ENCODE measurements at regions not wholly inside any gene's neighbourhood (a gene's known extent, or its start where the extent isn't known, plus 50 kb on each side); places are given as distances from the start of the nearest gene placed in this dataset.

- no peak for TF ChIP-seq ZFP30 (CRISPR knock-in tag; IDR thresholded peaks at IDR 0.05)
- no peak for TF ChIP-seq ZNF565 (CRISPR knock-in tag; conservative IDR thresholded peaks at IDR 0.05; ENCODE audit: low read depth)
- TF ChIP-seq ZNF70 (CRISPR knock-in tag; IDR thresholded peaks at IDR 0.05), result no peak
- TF ChIP-seq RARB (CRISPR knock-in tag; IDR thresholded peaks at IDR 0.05), result no peak
- no peak for TF ChIP-seq CSDC2 (CRISPR knock-in tag; IDR thresholded peaks at IDR 0.05)
- no peak for TF ChIP-seq ISL1 (CRISPR knock-in tag; IDR thresholded peaks at IDR 0.05)
- no peak for TF ChIP-seq OSR1 (CRISPR knock-in tag; IDR thresholded peaks at IDR 0.05)
- TF ChIP-seq, protein P1, sequence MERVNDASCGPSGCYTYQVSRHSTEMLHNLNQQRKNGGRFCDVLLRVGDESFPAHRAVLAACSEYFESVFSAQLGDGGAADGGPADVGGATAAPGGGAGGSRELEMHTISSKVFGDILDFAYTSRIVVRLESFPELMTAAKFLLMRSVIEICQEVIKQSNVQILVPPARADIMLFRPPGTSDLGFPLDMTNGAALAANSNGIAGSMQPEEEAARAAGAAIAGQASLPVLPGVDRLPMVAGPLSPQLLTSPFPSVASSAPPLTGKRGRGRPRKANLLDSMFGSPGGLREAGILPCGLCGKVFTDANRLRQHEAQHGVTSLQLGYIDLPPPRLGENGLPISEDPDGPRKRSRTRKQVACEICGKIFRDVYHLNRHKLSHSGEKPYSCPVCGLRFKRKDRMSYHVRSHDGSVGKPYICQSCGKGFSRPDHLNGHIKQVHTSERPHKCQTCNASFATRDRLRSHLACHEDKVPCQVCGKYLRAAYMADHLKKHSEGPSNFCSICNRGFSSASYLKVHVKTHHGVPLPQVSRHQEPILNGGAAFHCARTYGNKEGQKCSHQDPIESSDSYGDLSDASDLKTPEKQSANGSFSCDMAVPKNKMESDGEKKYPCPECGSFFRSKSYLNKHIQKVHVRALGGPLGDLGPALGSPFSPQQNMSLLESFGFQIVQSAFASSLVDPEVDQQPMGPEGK (CRISPR knock-in tag; IDR thresholded peaks at IDR 0.05; ENCODE audit: borderline replicate concordance), result no peak
- no peak for TF ChIP-seq ZFP3 (CRISPR knock-in tag; IDR thresholded peaks at IDR 0.05)
- TF ChIP-seq TOX (CRISPR knock-in tag; IDR thresholded peaks at IDR 0.05; ENCODE audit: borderline replicate concordance), result no peak
- ATAC-seq, result no peak
Measured at GRCh38 chr4:145351922-145352321, 129.7 kb upstream of the SMAD1 start.

DNA sequence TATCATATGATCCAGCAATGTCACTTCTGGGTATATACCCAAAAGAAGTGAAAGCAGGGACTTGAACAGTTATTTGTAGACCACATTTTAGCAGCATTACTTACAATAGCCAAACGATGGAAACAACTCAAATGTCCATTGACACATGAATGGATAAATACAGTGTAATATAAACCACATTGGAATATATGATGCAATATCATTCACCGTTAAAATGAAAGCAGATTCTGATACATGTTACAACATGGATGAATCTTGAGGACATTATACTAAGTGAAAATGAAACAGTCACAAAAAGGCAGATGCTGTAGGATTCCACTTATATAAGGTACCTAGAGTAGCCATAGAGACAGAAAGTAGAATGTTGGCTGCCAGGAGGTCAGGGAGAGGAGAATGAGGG is 130.5 kb upstream of the SMAD1 start:
- TF ChIP-seq TSHZ2 (CRISPR knock-in tag; IDR thresholded peaks at IDR 0.05) (no peak), SNAI2 (CRISPR knock-in tag; IDR thresholded peaks at IDR 0.05) (no peak), ARNTL (CRISPR knock-in tag; IDR thresholded peaks at IDR 0.05; ENCODE audit: borderline replicate concordance, low read depth) (no peak), ZNF70 (CRISPR knock-in tag; IDR thresholded peaks at IDR 0.05) (no peak), CSRNP3 (CRISPR knock-in tag; IDR thresholded peaks at IDR 0.05) (no peak), ISL1 (CRISPR knock-in tag; IDR thresholded peaks at IDR 0.05) (no peak), TCF4 (CRISPR knock-in tag; IDR thresholded peaks at IDR 0.05; ENCODE audit: borderline replicate concordance) (no peak)
- TF ChIP-seq, protein P2, sequence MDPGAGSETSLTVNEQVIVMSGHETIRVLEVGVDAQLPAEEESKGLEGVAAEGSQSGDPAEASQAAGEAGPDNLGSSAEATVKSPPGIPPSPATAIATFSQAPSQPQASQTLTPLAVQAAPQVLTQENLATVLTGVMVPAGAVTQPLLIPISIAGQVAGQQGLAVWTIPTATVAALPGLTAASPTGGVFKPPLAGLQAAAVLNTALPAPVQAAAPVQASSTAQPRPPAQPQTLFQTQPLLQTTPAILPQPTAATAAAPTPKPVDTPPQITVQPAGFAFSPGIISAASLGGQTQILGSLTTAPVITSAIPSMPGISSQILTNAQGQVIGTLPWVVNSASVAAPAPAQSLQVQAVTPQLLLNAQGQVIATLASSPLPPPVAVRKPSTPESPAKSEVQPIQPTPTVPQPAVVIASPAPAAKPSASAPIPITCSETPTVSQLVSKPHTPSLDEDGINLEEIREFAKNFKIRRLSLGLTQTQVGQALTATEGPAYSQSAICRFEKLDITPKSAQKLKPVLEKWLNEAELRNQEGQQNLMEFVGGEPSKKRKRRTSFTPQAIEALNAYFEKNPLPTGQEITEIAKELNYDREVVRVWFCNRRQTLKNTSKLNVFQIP (CRISPR knock-in tag; IDR thresholded peaks at IDR 0.05; ENCODE audit: borderline replicate concordance, low read depth), result no peak
- no peak for ATAC-seq

DNA sequence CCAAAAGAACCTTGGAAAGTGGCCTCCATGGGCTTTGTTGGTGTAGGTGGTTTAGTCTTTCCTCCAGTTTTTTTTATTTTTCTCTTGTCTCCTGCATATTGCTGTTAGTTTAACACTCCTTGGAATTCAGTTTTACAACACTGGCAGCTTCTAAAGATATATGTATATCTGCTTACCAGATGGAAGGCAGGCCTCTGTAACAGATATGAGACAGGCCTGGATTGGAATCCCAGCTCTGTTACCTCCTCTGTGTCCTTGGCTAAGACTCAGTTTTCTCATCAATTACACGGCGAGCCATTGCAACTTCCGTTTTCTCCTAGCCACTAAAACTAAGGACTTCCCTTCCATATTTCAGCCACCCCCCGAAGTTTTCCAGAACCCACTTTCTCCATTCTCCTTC is 133.4 kb upstream of the SMAD1 start:
- ATAC-seq, result no peak
- TF ChIP-seq TCF4 (CRISPR knock-in tag; IDR thresholded peaks at IDR 0.05; ENCODE audit: borderline replicate concordance) (no peak), ZC3H10 (CRISPR knock-in tag; IDR thresholded peaks at IDR 0.05) (no peak), ZFP30 (CRISPR knock-in tag; IDR thresholded peaks at IDR 0.05) (no peak)
- TF ChIP-seq, protein P2 (CRISPR knock-in tag; IDR thresholded peaks at IDR 0.05; ENCODE audit: borderline replicate concordance, low read depth), result no peak

DNA sequence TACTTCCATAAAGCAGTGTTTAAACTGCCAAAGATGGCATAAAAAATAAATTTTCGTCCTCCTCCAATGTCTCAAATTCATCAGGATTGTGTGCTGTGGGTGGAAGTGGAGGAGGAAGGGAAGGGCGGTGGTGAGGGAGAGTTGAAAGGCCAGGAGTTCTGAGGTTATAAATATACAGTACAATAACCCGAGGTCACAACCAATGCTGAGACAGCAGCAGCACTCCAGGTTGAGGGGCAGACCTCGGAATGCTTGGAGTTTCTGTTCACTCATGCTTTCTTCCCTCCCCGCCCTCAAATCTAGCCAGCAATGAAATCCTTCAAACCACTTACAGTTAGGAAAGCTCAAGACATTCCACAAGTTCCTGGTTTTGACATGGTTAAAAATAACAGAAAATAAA is 134.0 kb upstream of the SMAD1 start:
- peak; percentile 63 for ATAC-seq
- TF ChIP-seq ZNF8 (CRISPR knock-in tag; IDR thresholded peaks at IDR 0.05) (no peak), ZC3H10 (CRISPR knock-in tag; IDR thresholded peaks at IDR 0.05) (no peak), RARB (CRISPR knock-in tag; IDR thresholded peaks at IDR 0.05) (no peak), CSRNP3 (CRISPR knock-in tag; IDR thresholded peaks at IDR 0.05) (no peak), OSR1 (CRISPR knock-in tag; IDR thresholded peaks at IDR 0.05) (no peak), ZFP30 (CRISPR knock-in tag; IDR thresholded peaks at IDR 0.05) (no peak), TCF4 (CRISPR knock-in tag; IDR thresholded peaks at IDR 0.05; ENCODE audit: borderline replicate concordance) (no peak), ZNF565 (CRISPR knock-in tag; conservative IDR thresholded peaks at IDR 0.05; ENCODE audit: low read depth) (no peak), CSDC2 (CRISPR knock-in tag; IDR thresholded peaks at IDR 0.05) (no peak)

Data from SK-N-SH treated with all-trans-retinoic acid at 6 μM for 48 hours (cell line).